ENCODE measurements at regions not wholly inside any gene's neighbourhood (a gene's known extent, or its start where the extent isn't known, plus 50 kb on each side); places are given as distances from the start of the nearest gene placed in this dataset.

DNA sequence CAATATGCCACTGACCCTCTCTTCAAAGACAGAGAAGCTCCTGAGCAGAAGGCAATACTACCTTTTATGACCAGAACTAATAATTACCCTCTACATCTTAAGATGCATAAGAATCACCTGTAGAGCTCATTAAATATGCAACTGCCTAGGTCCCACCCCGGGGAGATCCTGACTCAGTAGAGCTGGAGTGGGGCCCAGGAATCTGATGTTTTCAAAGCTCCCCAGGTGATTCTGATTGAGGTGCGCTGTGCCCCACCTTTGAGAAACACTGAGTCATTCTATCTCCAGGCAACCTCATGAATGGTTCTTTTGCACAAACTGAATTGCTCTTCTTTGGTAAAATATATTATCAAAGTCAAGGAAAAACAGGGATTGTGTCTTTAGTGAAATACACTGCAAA, 149.3 kb upstream of the BMP4 start:
- Histone ChIP-seq H3K4me1 (no peaks in the 10 kb centered on the region), H3K4me3 (no peak overlapping the region), H3K36me3 (no peaks in the 10 kb centered on the region), H3K9me3 (no peaks in the 10 kb centered on the region), H3K27ac (no peak overlapping the region), H3K27me3 (no peaks in the 10 kb centered on the region)
- no peak for TF ChIP-seq CTCF (IDR thresholded peaks at IDR 0.05)
- ATAC-seq (peak in 1 of 4 donors; percentile 57), FAIRE-seq (no peak), DNase-seq (no peak)
- 54 to 63% methylated on average over 2 of the region's 2 CpGs for WGBS, 2 donors
- intact Hi-C loops (cut with DNase I), result no loop called here

GRCh38 chr14:54106661-54107377, 150.2 kb upstream of the BMP4 start:
- DNase-seq, result peak in 1 of 6 donors; percentile 18
- intact Hi-C loops (cut with DNase I), result no loop called here
- Histone ChIP-seq H3K27ac (no peak overlapping the region), H3K9me3 (no peaks in the 10 kb centered on the region), H3K36me3 (no peaks in the 10 kb centered on the region), H3K4me1 (no peaks in the 10 kb centered on the region), H3K27me3 (no peaks in the 10 kb centered on the region), H3K4me3 (no peak overlapping the region)
- peak in 2 of 4 donors; percentile 38 to 82 for ATAC-seq
- no peak for TF ChIP-seq CTCF (IDR thresholded peaks at IDR 0.05)
- FAIRE-seq, result no peak
- WGBS, 2 donors, result 34 to 48% methylated on average over 6 of the region's 6 CpGs

DNA sequence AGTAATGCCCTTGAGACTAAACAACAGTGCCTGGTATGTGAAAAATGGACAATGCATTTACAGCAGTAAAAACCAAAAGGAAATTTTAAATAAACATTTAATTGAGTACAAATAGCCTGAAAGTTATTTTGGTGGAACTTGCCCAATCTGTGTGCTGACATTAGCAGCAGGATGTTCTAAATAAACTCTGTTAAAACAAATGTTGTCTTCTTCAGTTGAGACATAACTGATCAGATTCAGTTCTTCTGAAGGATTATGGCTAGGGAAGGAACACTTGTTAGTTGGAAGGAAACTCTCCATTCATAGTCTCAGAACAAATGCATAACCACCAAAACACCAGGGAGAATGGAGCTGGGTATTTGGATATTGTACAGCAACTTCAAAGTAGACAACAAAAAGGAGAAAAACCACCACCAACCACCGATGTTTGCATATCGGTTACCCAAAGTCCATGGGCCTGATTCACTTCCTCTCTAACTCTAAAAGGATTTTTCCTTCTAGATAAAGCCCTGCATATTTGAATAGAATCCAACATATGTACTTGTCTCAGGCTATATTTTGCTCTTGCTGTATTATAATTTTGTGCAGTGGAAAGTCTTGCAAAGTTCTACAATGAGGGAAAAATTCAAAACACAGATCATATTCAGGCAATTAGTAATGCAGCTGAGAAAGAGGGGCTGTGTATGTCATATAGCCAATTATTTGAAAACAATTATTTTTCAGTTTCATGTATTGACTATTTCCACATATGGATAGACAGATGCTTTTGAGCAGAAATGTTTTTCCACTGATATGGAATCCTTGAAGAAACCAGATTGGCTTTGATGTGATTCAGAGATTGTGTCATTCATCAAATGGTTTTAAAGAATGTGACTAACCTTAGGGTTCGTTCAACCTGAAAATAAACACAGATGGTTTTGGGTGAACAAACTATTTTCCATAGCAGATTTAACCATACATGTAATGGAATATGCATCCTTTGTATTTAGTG, 152.2 kb upstream of the BMP4 start:
- H3K36me3 ChIP-seq, result no peaks in the 10 kb centered on the region
- DNase-seq (no peak), ATAC-seq (no peak), FAIRE-seq (no peak)
- no peaks in the 10 kb centered on the region for H3K27me3 ChIP-seq
- no peak for TF ChIP-seq CTCF (IDR thresholded peaks at IDR 0.05)
- H3K4me1 ChIP-seq, result no peaks in the 10 kb centered on the region
- 52 to 61% methylated on average over 3 of the region's 3 CpGs for WGBS, 2 donors
- intact Hi-C loops (cut with DNase I), result no loop called here
- H3K4me3 ChIP-seq, result no peak overlapping the region
- H3K9me3 ChIP-seq, result no peaks in the 10 kb centered on the region
- no peak overlapping the region for H3K27ac ChIP-seq

DNA sequence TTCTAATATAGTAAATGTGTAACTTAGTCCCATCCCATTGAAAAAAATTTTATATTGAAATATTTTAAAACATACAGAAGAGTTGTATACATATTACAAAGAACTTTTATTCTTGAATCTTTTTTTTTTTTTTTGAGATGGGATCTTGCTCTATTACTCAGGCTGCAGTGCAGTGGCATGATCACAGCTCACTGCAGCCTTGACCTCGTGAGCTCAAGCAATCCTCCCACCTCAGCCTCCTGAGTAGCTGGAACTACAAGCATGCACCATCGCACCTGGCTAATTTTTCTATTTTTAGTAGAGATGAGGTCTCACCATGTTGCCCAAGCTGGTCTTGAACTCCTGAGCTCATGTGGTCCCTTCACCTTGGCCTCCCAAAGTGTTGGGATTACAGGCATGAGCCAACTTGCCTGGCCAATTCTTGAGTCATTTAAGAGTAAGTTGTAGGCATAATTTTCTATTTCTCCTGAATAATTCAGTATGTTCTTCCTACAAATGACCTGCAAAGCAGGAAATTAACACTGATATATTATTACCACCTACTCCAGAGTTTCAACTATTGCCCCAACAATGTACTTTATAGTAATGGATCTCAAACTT, 153.0 kb upstream of the BMP4 start:
- Histone ChIP-seq H3K36me3 (no peaks in the 10 kb centered on the region), H3K9me3 (no peaks in the 10 kb centered on the region), H3K4me1 (no peaks in the 10 kb centered on the region), H3K27me3 (no peaks in the 10 kb centered on the region), H3K27ac (no peak overlapping the region), H3K4me3 (no peak overlapping the region)
- intact Hi-C loops (cut with DNase I), result no loop called here
- no peak for DNase-seq
- FAIRE-seq, result no peak
- TF ChIP-seq CTCF (IDR thresholded peaks at IDR 0.05), result no peak
- no peak for ATAC-seq
- WGBS, 2 donors, result 70 to 81% methylated on average over 2 of the region's 2 CpGs
